ENCODE measurements at regions not wholly inside any gene's neighbourhood (a gene's known extent, or its start where the extent isn't known, plus 50 kb on each side); places are given as distances from the start of the nearest gene placed in this dataset.

DNA sequence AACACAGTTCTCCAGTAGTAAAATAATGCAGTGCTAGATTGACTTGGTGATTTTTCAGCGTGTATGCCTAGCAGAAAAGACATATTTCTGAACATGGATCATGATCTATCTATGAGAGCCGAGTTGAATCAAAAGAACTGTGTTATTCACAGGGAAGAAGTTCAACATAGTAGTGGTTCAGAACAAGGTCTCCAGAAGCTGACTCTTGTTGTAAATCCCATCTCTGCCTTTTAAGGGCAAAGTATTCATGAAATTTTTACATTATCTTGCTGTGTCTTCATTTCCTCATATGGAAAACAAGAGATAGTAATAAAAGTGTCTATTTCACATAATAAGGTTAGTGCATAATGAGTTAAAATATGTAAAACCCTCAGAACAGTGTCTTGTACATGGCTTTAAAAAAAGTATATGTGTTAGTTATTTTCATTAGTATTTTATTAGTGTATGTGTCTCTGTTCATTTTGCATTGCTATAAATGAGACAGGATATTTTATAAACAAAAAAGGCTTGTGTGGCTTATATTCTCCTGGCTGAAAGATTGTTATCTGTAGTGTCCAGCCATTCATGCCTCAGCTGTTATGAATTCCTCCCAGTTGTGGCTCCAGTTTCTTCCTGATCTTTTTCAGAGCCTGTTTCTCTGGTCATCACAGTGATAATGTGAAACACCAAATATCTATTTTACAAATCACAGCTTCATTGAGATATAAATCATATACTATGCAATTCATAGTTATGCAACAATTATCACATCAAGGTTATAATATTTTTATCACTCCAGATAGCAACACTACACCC is 1351.2 kb downstream of the STIM2 start:
- H3K4me3 Mint-ChIP-seq = no peak overlapping the region
- ATAC-seq (replicated peaks; ENCODE audit: extremely low read depth, poor library complexity, severe bottlenecking) = no peak
- H3K4me1 Mint-ChIP-seq = no peaks in the 10 kb centered on the region
- no peak overlapping the region for H3K27ac Mint-ChIP-seq (ENCODE audit: low read depth)
- peaks cover 6% of the 10 kb centered on the region for H3K9me3 Mint-ChIP-seq
- H3K36me3 Mint-ChIP-seq (ENCODE audit: insufficient read depth) = no peaks in the 10 kb centered on the region
- no peaks in the 10 kb centered on the region for H3K27me3 Mint-ChIP-seq
- DNase-seq (ENCODE audit: low spot score in 2 of 2) = no peak

DNA sequence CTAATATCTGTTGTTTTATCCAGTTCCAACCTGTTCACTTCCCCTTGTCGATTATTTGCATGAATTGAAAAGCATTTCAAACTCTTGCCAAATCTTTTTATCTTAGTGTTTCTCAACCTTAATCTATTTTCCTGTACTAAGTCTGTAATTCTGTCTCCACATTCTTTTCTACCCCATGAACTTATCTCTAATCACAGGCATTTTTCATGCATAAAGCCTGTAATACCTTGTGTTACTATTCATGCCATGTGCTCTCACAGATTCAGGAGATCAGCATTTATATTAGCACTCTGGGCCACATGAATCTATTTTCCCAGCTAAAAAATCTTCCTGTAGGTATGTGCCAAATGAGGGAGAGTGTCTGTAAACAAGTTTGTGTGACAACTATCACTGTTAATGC is 1360.9 kb downstream of the STIM2 start:
- DNase-seq (ENCODE audit: low spot score in 2 of 2) = no peak

DNA sequence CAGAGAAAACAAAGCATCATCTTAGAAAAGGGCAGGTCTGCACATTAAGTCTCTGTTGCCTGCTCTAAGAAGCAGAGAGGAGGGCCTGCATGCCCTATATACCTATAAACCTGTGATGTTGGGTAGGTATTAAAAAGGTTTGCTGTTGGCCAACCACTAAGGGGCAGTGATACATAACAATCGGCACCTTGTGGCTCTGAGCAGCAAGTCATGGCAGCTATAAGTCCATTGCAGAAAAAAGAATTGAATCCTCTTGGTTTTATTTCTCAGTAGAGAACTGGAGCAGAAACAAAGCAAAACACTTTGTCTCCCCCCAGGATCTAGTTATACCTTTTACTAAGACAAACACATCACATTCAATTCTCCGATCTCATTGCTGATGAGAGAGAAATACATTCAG is 1364.4 kb downstream of the STIM2 start:
- H3K27ac Mint-ChIP-seq (ENCODE audit: low read depth) = no peak overlapping the region
- DNase-seq (ENCODE audit: low spot score in 2 of 2) = no peak
- H3K9me3 Mint-ChIP-seq = peaks cover 30% of the 10 kb centered on the region
- no peak for ATAC-seq (replicated peaks; ENCODE audit: extremely low read depth, poor library complexity, severe bottlenecking)
- H3K36me3 Mint-ChIP-seq (ENCODE audit: insufficient read depth) = no peaks in the 10 kb centered on the region
- no peak overlapping the region for H3K4me3 Mint-ChIP-seq
- H3K4me1 Mint-ChIP-seq = no peaks in the 10 kb centered on the region
- no peaks in the 10 kb centered on the region for H3K27me3 Mint-ChIP-seq

More for the DNA sequence above, 1360.9 kb downstream of the STIM2 start:
- H3K4me3 Mint-ChIP-seq = no peak overlapping the region
- no peaks in the 10 kb centered on the region for H3K36me3 Mint-ChIP-seq (ENCODE audit: insufficient read depth)
- no peak overlapping the region for H3K27ac Mint-ChIP-seq (ENCODE audit: low read depth)
- H3K9me3 Mint-ChIP-seq = peaks cover 25% of the 10 kb centered on the region
- H3K27me3 Mint-ChIP-seq = no peaks in the 10 kb centered on the region
- no peaks in the 10 kb centered on the region for H3K4me1 Mint-ChIP-seq
- ATAC-seq (replicated peaks; ENCODE audit: extremely low read depth, poor library complexity, severe bottlenecking) = no peak

DNA sequence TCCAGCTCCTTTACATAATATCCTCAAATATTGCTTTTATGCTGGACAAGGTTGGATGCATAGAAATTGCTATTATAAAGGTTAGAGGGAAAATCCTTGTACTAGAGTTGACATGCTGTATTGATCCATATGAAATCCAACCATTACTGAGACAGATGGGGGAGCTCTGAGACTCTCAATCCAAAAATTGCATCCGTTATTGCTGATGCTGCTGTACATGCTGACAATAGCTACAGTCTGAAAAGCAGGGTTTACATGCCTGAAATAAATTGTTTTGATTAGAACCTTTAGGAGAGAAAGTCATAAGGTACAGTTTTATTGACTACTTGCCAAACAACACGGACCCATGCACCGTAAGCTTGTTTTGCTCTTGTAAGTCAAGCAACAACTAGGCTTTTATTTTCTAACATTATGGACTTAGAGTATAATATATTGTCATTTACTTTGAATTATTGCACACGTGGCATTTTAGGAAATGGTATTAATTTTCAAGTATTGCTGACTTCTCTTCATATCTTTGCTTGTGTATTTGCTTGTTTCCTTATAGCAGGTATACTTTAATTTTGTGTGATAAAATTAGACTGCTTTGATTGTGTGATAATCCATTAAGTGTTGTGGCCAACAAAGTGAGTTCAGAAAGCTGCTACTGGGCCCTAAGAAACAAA is 1365.2 kb downstream of the STIM2 start:
- no peak for DNase-seq (ENCODE audit: low spot score in 2 of 2)
- H3K27ac Mint-ChIP-seq (ENCODE audit: low read depth) = no peak overlapping the region

DNA sequence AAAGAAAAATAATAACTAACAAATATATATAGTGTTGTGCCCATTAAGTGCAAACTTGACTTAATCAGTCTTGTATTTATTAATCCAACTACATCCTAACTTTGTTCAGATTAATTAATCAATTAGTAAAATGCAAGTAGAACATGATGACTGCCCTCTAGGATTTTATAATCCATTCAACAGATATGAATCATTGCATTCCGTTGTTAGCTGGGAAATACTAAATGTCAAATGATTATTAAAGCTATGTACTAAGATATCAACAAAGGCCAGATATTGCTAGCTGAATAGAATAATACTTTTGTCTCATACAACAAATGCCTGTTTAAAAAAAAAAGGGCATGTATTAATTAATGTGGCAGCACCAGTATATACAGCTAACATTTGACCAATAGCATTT is 1366.3 kb downstream of the STIM2 start:
- Mint-ChIP-seq H3K36me3 (ENCODE audit: insufficient read depth) (no peaks in the 10 kb centered on the region), H3K9me3 (peaks cover 22% of the 10 kb centered on the region), H3K4me3 (no peak overlapping the region), H3K4me1 (no peaks in the 10 kb centered on the region), H3K27ac (ENCODE audit: low read depth) (no peak overlapping the region), H3K27me3 (no peaks in the 10 kb centered on the region)
- DNase-seq (ENCODE audit: low spot score in 2 of 2) = no peak
- ATAC-seq (replicated peaks; ENCODE audit: extremely low read depth, poor library complexity, severe bottlenecking) = no peak

More for the DNA sequence above, 1365.2 kb downstream of the STIM2 start:
- Mint-ChIP-seq H3K9me3 (peaks cover 30% of the 10 kb centered on the region), H3K36me3 (ENCODE audit: insufficient read depth) (no peaks in the 10 kb centered on the region), H3K4me3 (no peak overlapping the region), H3K4me1 (no peaks in the 10 kb centered on the region), H3K27me3 (no peaks in the 10 kb centered on the region)
- no peak for ATAC-seq (replicated peaks; ENCODE audit: extremely low read depth, poor library complexity, severe bottlenecking)

DNA sequence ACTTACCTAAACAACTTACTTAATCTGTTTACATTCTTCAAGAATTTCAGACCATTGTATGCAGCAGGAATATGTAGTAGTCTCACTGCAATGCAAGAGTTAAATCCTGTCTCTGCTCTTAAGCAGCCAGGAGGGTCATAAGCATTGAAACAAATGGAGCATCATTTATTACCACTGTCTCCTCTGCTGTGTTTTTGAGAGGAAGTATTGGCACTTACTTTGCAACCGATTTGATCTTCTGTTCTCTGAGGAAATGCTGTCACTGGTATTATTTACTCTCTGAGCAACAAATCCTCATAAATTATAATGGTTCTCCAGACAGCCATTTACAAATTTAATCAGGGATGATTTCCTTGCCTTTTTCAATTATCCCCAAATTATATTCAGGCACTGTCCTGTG is 1367.1 kb downstream of the STIM2 start:
- Mint-ChIP-seq H3K36me3 (ENCODE audit: insufficient read depth) (no peaks in the 10 kb centered on the region), H3K4me3 (no peak overlapping the region), H3K9me3 (peaks cover 14% of the 10 kb centered on the region), H3K27ac (ENCODE audit: low read depth) (no peak overlapping the region), H3K27me3 (no peaks in the 10 kb centered on the region), H3K4me1 (no peaks in the 10 kb centered on the region)
- no peak for DNase-seq (ENCODE audit: low spot score in 2 of 2)
- ATAC-seq (replicated peaks; ENCODE audit: extremely low read depth, poor library complexity, severe bottlenecking) = no peak

DNA sequence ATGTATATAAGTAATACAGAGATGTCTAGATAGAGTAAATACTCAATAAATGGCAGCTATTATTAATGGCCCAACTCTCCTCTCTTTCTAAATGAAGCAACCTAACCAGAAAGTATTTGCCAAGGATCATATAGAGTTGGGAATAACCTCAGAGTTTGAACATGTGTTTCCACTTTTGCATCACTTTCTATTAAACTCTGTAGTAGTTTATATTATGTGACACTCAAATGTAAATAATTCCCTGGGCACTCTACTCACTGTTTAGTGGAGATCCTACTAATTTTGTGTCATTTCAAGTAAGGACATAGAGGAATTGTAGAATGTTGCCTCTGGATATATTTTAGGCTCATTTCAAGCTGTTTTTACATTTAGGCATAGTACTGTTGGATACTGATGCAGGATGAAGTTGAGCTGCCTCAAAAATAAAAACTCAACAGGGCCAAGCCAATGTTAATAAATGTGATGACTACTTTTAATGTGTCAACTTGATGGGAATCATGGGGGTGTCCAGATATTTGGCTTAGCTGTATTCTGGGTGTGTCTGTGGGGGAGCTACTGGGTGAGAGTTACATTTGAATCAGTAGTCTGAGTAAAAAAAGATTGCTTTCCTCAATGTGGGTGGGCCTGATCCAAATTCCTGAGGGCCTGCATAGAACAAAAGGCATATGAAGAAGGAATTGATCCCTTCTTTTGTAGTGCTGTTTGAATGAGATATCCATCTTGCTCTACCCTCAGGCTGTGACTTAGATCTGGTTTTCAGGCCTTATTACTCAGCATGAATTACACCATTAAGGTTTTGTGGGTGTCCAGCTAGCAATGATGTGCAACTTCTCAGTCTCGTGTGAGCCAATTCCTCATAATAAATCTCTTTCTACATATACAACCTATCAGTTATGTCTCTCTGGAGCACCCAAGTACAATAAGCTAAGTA is 1368.2 kb downstream of the STIM2 start:
- Mint-ChIP-seq H3K4me1 (no peaks in the 10 kb centered on the region), H3K27ac (ENCODE audit: low read depth) (no peak overlapping the region), H3K27me3 (no peaks in the 10 kb centered on the region), H3K9me3 (peaks cover 10% of the 10 kb centered on the region), H3K4me3 (no peak overlapping the region), H3K36me3 (ENCODE audit: insufficient read depth) (no peaks in the 10 kb centered on the region)
- DNase-seq (ENCODE audit: low spot score in 2 of 2) (no peak), ATAC-seq (replicated peaks; ENCODE audit: extremely low read depth, poor library complexity, severe bottlenecking) (no peak)

DNA sequence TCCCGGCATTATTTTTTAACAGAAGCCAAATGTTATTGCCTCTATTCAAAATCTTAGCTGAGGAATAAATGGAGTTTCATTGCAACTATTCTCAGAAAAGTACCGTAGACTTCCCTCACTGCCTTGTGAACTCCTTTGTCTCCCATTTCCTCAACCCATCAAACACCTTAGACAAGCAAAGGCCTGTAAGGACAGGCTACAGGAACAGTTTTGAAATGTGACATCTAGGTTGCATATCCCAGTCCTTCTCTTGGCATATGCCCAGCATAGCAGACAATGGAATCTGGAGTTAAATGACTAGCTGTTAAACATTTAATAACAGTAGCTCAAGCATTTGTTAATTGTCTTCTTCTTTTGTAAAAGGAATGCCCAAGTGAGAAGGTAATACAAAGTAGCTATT is 1371.7 kb downstream of the STIM2 start:
- no peaks in the 10 kb centered on the region for H3K4me1 Mint-ChIP-seq
- no peaks in the 10 kb centered on the region for H3K36me3 Mint-ChIP-seq (ENCODE audit: insufficient read depth)
- peaks cover 5% of the 10 kb centered on the region for H3K9me3 Mint-ChIP-seq
- ATAC-seq (replicated peaks; ENCODE audit: extremely low read depth, poor library complexity, severe bottlenecking) (no peak), DNase-seq (ENCODE audit: low spot score in 2 of 2) (no peak)
- H3K4me3 Mint-ChIP-seq = no peak overlapping the region
- no peaks in the 10 kb centered on the region for H3K27me3 Mint-ChIP-seq
- H3K27ac Mint-ChIP-seq (ENCODE audit: low read depth) = no peak overlapping the region

DNA sequence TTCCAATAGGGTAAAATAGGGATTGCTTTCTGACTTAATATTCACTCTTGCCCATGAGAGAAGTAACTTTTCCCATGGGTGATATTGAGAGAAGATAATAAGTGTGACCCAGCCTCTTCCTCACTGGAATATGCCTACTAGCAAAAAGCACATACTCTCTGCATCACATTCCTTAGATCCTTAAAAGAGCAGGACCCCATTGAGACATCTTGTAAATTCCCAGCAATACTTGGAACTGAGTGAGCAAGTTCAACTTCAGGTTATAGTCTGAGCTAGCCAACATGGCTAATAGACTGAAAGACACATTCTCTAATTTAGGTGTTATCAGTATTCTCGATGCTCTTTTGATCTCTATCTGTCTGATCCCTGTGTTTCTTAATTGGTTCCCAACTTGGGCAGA is 1372.3 kb downstream of the STIM2 start:
- ATAC-seq (replicated peaks; ENCODE audit: extremely low read depth, poor library complexity, severe bottlenecking) = no peak
- Mint-ChIP-seq H3K4me3 (no peak overlapping the region), H3K9me3 (peaks cover 8% of the 10 kb centered on the region), H3K27ac (ENCODE audit: low read depth) (no peak overlapping the region), H3K27me3 (no peaks in the 10 kb centered on the region), H3K36me3 (ENCODE audit: insufficient read depth) (no peaks in the 10 kb centered on the region), H3K4me1 (no peaks in the 10 kb centered on the region)
- no peak for DNase-seq (ENCODE audit: low spot score in 2 of 2)

DNA sequence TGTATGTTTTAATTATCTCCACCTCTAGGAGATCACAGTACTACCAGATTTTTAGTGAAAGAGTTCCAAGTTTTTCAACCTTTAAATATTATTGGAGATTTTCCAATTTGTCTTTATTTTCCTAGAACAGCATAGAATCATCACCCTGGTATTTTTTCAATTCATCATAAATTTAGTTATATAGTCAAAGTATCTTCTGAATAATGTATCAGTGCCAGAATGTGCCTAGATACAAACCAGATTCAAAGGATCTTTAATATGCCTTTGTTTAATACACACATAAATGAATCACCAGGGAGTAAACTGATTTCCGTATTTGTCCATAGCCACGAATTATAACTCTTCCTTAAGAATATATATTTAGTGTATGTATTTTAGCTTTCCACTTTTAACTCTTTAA is 1373.1 kb downstream of the STIM2 start:
- H3K4me1 Mint-ChIP-seq = no peaks in the 10 kb centered on the region
- H3K9me3 Mint-ChIP-seq = peaks cover 14% of the 10 kb centered on the region
- no peak for ATAC-seq (replicated peaks; ENCODE audit: extremely low read depth, poor library complexity, severe bottlenecking)
- no peaks in the 10 kb centered on the region for H3K36me3 Mint-ChIP-seq (ENCODE audit: insufficient read depth)
- no peak for DNase-seq (ENCODE audit: low spot score in 2 of 2)
- H3K4me3 Mint-ChIP-seq = no peak overlapping the region
- H3K27ac Mint-ChIP-seq (ENCODE audit: low read depth) = no peak overlapping the region
- no peaks in the 10 kb centered on the region for H3K27me3 Mint-ChIP-seq

DNA sequence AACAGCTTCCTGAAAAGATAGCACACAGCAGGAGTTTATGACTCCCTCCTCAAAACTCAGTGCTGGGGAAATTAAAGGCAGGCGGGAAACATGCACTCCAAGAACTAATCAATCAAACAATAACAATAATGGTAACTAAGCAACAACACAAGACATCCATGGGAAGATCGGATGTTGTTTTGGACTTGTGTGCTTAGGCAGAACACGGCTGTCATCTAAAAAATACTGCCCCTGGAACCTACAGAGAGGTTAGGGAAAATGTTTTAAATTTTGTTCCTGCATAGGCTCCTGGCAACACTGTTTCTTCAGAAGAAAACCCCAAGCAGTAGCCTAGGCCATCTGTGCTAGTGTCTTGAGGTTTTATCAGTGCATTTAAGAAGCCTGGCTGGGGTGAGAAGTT is 1378.2 kb downstream of the STIM2 start:
- Mint-ChIP-seq H3K36me3 (ENCODE audit: insufficient read depth) (no peaks in the 10 kb centered on the region), H3K9me3 (peaks cover 20% of the 10 kb centered on the region), H3K27me3 (no peaks in the 10 kb centered on the region), H3K4me1 (no peaks in the 10 kb centered on the region), H3K27ac (ENCODE audit: low read depth) (no peak overlapping the region), H3K4me3 (no peak overlapping the region)
- DNase-seq (ENCODE audit: low spot score in 2 of 2) = no peak
- no peak for ATAC-seq (replicated peaks; ENCODE audit: extremely low read depth, poor library complexity, severe bottlenecking)

DNA sequence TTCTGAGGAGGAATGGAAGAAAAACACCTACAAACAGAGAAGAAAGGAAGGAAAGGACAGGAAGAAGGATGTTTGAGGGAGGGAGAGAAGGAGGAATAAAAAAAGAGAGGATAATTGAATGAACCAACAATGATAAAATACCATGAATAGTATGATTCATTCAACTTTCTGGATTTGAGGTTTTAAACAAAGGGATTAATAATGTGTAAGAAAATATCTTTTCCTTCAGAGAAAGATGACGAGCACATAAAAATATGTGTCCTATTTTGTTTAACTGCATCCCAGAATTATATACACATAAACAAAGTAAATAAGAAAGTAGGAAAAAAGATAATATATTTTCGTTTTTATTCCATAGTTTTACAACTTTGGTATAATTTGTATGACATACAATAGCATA is 1380.4 kb downstream of the STIM2 start:
- no peak for DNase-seq (ENCODE audit: low spot score in 2 of 2)
- no peaks in the 10 kb centered on the region for H3K36me3 Mint-ChIP-seq (ENCODE audit: insufficient read depth)
- H3K4me1 Mint-ChIP-seq = no peaks in the 10 kb centered on the region
- no peaks in the 10 kb centered on the region for H3K27me3 Mint-ChIP-seq
- ATAC-seq (replicated peaks; ENCODE audit: extremely low read depth, poor library complexity, severe bottlenecking) = no peak
- H3K9me3 Mint-ChIP-seq = peaks cover 20% of the 10 kb centered on the region
- no peak overlapping the region for H3K4me3 Mint-ChIP-seq
- no peak overlapping the region for H3K27ac Mint-ChIP-seq (ENCODE audit: low read depth)
